ENCODE measurements at regions not wholly inside any gene's neighbourhood (a gene's known extent, or its start where the extent isn't known, plus 50 kb on each side); places are given as distances from the start of the nearest gene placed in this dataset.
"Not testable (repeated sequence)": the region's sequence is repeated elsewhere in the genome, so short reads cannot be mapped to it uniquely, and the experiment has no call there.

GRCh38 chr7:41388933-41389332 is 314.0 kb downstream of the INHBA start:
- not testable (repeated sequence) for H3K4me2 ChIP-seq (ENCODE audit: low read length); H3F3A ChIP-seq (ENCODE audit: insufficient read depth, low read length, poor library complexity, severe bottlenecking); H3K36me3 ChIP-seq (ENCODE audit: insufficient read depth, low read length); H3K9me2 ChIP-seq (ENCODE audit: insufficient read depth, low read length); H4K20me1 ChIP-seq (ENCODE audit: insufficient read depth); H3K27ac ChIP-seq (ENCODE audit: low read length); H3K79me2 ChIP-seq (replicated peaks; ENCODE audit: insufficient read depth, low read length); H3K4me3 ChIP-seq (ENCODE audit: low read length); H3K27me3 ChIP-seq (ENCODE audit: insufficient read depth, low read depth, low read length); H3K9ac ChIP-seq (ENCODE audit: low read length); H2AFZ ChIP-seq (ENCODE audit: low read depth, low read length); H3K9me3 ChIP-seq (ENCODE audit: low read length)

DNA sequence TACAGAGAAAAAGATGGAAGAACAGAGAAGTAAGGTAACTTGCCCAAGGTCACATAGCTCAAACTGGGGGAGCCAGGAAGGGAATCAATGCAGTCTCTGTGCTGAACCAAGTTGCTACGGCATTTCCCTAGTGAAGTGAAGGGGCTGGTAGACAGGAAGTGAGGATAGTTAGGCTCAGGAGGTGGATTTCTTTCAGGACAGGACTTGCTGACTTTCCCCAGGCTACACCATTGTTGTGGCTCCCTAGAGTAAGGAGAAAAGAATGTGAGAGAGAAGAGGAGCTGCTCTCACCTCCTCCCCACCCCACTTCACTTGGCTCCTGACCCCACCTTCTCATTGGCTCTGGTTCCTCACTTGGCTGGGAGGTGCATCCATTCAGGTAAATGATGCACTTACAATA is 316.9 kb downstream of the INHBA start:
- H3K9me3 ChIP-seq (ENCODE audit: low read length) = no peaks in the 10 kb centered on the region
- TF ChIP-seq POLR2AphosphoS5 (IDR thresholded peaks at IDR 0.05) = no peak
- TF ChIP-seq RAD21 (conservative IDR thresholded peaks at IDR 0.05) = no peak
- no peak for TF ChIP-seq TAF1 (IDR thresholded peaks at IDR 0.05; ENCODE audit: low read depth)
- TF ChIP-seq MXI1 (conservative IDR thresholded peaks at IDR 0.05; ENCODE audit: poor library complexity, severe bottlenecking) = no peak
- TF ChIP-seq, protein P1, sequence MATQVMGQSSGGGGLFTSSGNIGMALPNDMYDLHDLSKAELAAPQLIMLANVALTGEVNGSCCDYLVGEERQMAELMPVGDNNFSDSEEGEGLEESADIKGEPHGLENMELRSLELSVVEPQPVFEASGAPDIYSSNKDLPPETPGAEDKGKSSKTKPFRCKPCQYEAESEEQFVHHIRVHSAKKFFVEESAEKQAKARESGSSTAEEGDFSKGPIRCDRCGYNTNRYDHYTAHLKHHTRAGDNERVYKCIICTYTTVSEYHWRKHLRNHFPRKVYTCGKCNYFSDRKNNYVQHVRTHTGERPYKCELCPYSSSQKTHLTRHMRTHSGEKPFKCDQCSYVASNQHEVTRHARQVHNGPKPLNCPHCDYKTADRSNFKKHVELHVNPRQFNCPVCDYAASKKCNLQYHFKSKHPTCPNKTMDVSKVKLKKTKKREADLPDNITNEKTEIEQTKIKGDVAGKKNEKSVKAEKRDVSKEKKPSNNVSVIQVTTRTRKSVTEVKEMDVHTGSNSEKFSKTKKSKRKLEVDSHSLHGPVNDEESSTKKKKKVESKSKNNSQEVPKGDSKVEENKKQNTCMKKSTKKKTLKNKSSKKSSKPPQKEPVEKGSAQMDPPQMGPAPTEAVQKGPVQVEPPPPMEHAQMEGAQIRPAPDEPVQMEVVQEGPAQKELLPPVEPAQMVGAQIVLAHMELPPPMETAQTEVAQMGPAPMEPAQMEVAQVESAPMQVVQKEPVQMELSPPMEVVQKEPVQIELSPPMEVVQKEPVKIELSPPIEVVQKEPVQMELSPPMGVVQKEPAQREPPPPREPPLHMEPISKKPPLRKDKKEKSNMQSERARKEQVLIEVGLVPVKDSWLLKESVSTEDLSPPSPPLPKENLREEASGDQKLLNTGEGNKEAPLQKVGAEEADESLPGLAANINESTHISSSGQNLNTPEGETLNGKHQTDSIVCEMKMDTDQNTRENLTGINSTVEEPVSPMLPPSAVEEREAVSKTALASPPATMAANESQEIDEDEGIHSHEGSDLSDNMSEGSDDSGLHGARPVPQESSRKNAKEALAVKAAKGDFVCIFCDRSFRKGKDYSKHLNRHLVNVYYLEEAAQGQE (IDR thresholded peaks at IDR 0.05; ENCODE audit: borderline replicate concordance) = no peak
- no peak for TF ChIP-seq CTCF (IDR thresholded peaks at IDR 0.05; ENCODE audit: poor library complexity, severe bottlenecking)
- no peak for TF ChIP-seq EZH2 (IDR thresholded peaks at IDR 0.05; ENCODE audit: borderline replicate concordance, insufficient read depth, low read length, poor library complexity, severe bottlenecking)
- no peak for TF ChIP-seq EP300 (conservative IDR thresholded peaks at IDR 0.05; ENCODE audit: poor library complexity, severe bottlenecking)
- no peak for TF ChIP-seq SMC3 (conservative IDR thresholded peaks at IDR 0.05; ENCODE audit: poor library complexity)
- H2AFZ ChIP-seq (ENCODE audit: low read depth, low read length) = no peak overlapping the region
- no peaks in the 10 kb centered on the region for H3K36me3 ChIP-seq (ENCODE audit: insufficient read depth, low read length)
- H3K27me3 ChIP-seq (ENCODE audit: insufficient read depth, low read depth, low read length) = no peaks in the 10 kb centered on the region
- no peak overlapping the region for H3K9ac ChIP-seq (ENCODE audit: low read length)
- H4K20me1 ChIP-seq (ENCODE audit: insufficient read depth) = no peaks in the 10 kb centered on the region
- H3K4me3 ChIP-seq (ENCODE audit: low read length) = no peak overlapping the region
- no peaks in the 10 kb centered on the region for H3K79me2 ChIP-seq (replicated peaks; ENCODE audit: insufficient read depth, low read length)
- H3F3A ChIP-seq (ENCODE audit: insufficient read depth, low read length, poor library complexity, severe bottlenecking) = no peaks in the 10 kb centered on the region
- H3K9me2 ChIP-seq (ENCODE audit: insufficient read depth, low read length) = no peaks in the 10 kb centered on the region
- no peak overlapping the region for H3K4me2 ChIP-seq (ENCODE audit: low read length)
- no peak overlapping the region for H3K27ac ChIP-seq (ENCODE audit: low read length)

DNA sequence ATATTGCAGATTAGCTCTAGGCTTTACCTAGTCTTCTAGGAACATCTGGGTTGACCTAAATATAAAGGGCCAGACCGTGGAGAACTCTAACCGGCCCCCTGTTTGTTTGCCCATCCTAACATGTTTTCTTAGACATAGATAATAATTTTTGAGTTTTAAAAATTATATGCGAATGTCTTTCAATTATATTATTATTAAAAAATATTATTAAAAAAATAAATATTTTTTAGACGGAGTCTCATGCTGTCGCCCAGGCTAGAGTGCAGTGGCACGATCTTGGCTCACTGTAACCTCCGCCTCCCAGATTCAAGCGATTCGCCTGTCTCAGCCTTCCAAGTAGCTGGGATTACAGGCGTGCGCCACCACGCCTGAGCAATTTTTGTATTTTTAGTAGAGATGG is 318.5 kb downstream of the INHBA start:
- Histone ChIP-seq H3F3A (ENCODE audit: insufficient read depth, low read length, poor library complexity, severe bottlenecking) (no peaks in the 10 kb centered on the region), H3K9me2 (ENCODE audit: insufficient read depth, low read length) (no peaks in the 10 kb centered on the region), H3K36me3 (ENCODE audit: insufficient read depth, low read length) (no peaks in the 10 kb centered on the region), H3K27ac (ENCODE audit: low read length) (no peak overlapping the region), H2AFZ (ENCODE audit: low read depth, low read length) (no peak overlapping the region), H3K9me3 (ENCODE audit: low read length) (no peaks in the 10 kb centered on the region), H3K4me3 (ENCODE audit: low read length) (no peak overlapping the region), H4K20me1 (ENCODE audit: insufficient read depth) (no peaks in the 10 kb centered on the region), H3K27me3 (ENCODE audit: insufficient read depth, low read depth, low read length) (no peaks in the 10 kb centered on the region), H3K79me2 (replicated peaks; ENCODE audit: insufficient read depth, low read length) (no peaks in the 10 kb centered on the region), H3K9ac (ENCODE audit: low read length) (no peak overlapping the region), H3K4me2 (ENCODE audit: low read length) (no peak overlapping the region)
- TF ChIP-seq EP300 (conservative IDR thresholded peaks at IDR 0.05; ENCODE audit: poor library complexity, severe bottlenecking) = no peak
- TF ChIP-seq RAD21 (conservative IDR thresholded peaks at IDR 0.05) = no peak
- no peak for TF ChIP-seq SMC3 (conservative IDR thresholded peaks at IDR 0.05; ENCODE audit: poor library complexity)
- TF ChIP-seq POLR2AphosphoS5 (IDR thresholded peaks at IDR 0.05) = no peak
- TF ChIP-seq EZH2 (IDR thresholded peaks at IDR 0.05; ENCODE audit: borderline replicate concordance, insufficient read depth, low read length, poor library complexity, severe bottlenecking) = no peak
- TF ChIP-seq, protein P1 (IDR thresholded peaks at IDR 0.05; ENCODE audit: borderline replicate concordance) = no peak
- TF ChIP-seq TAF1 (IDR thresholded peaks at IDR 0.05; ENCODE audit: low read depth) = no peak
- no peak for TF ChIP-seq MXI1 (conservative IDR thresholded peaks at IDR 0.05; ENCODE audit: poor library complexity, severe bottlenecking)
- TF ChIP-seq CTCF (IDR thresholded peaks at IDR 0.05; ENCODE audit: poor library complexity, severe bottlenecking) = no peak

Measured in neural cell (in vitro differentiated cells).